Bronchial epithelial cell (primary cell): ENCODE measurements at regions not wholly inside any gene's neighbourhood (a gene's known extent, or its start where the extent isn't known, plus 50 kb on each side); places are given as distances from the start of the nearest gene placed in this dataset.
A peak's percentile ranks its signal among the peaks of the same experiment; 100 is the strongest.

Source experiments
- DNase-seq: peaks from one replicate; pipeline ENCODE4 v3.0.0-alpha.2; 2010; ENCODE audit warnings: low read depth
- FAIRE-seq: peaks from 2 replicates; lab custom pipeline; 2011; peaks lifted over from hg19 to GRCh38; lab: Jason Lieb, UNC
- H3K27me3 ChIP-seq: 2 replicates; pipeline ENCODE4 v1.5.1; 2011; ENCODE audit warnings: low read length; ENCODE audit not compliant: control insufficient read depth, insufficient read depth
- H3K36me3 ChIP-seq: 2 replicates; pipeline ENCODE4 v1.5.1; 2011; ENCODE audit warnings: low read length; ENCODE audit not compliant: control insufficient read depth, insufficient read depth
- H3K4me3 ChIP-seq: 2 replicates; pipeline ENCODE4 v1.5.1; 2011; ENCODE audit warnings: mild to moderate bottlenecking, low read depth, low read length, control low read depth
- TF ChIP-seq, protein P1 (sequence below): IDR thresholded peaks from 2 replicates; pipeline ENCODE4 v1.5.1; 2011; ENCODE audit warnings: mild to moderate bottlenecking, moderate library complexity, low read length, control low read depth, inconsistent platforms; ENCODE audit not compliant: insufficient read depth, severe bottlenecking

DNA sequence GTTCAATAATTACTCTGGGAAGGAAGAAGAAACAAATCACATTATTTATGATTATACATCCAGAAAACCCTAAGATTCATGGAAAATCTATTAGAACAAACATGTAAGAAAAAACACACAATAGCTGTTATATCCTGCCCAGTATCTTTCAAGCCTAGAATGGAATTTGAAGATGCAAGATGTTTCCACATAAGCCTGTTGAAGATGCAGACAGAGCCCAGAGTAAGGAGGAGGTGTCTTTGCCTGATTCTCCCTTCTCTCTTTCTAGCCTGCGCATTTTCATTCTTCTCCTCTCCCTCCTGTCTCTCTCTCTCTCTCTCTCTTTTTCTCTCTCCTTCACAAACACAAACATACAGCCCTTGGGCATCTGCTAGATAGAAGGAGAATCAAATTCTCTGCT lies 170.1 kb upstream of the INHBA start:
- Histone ChIP-seq H3K27me3 (peaks cover 7% of the 10 kb centered on the region), H3K4me3 (no peak overlapping the region), H3K36me3 (no peaks in the 10 kb centered on the region)
- TF ChIP-seq, protein P1, sequence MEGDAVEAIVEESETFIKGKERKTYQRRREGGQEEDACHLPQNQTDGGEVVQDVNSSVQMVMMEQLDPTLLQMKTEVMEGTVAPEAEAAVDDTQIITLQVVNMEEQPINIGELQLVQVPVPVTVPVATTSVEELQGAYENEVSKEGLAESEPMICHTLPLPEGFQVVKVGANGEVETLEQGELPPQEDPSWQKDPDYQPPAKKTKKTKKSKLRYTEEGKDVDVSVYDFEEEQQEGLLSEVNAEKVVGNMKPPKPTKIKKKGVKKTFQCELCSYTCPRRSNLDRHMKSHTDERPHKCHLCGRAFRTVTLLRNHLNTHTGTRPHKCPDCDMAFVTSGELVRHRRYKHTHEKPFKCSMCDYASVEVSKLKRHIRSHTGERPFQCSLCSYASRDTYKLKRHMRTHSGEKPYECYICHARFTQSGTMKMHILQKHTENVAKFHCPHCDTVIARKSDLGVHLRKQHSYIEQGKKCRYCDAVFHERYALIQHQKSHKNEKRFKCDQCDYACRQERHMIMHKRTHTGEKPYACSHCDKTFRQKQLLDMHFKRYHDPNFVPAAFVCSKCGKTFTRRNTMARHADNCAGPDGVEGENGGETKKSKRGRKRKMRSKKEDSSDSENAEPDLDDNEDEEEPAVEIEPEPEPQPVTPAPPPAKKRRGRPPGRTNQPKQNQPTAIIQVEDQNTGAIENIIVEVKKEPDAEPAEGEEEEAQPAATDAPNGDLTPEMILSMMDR, result no peak
- DNase-seq (no peak), FAIRE-seq (no peak)

DNA sequence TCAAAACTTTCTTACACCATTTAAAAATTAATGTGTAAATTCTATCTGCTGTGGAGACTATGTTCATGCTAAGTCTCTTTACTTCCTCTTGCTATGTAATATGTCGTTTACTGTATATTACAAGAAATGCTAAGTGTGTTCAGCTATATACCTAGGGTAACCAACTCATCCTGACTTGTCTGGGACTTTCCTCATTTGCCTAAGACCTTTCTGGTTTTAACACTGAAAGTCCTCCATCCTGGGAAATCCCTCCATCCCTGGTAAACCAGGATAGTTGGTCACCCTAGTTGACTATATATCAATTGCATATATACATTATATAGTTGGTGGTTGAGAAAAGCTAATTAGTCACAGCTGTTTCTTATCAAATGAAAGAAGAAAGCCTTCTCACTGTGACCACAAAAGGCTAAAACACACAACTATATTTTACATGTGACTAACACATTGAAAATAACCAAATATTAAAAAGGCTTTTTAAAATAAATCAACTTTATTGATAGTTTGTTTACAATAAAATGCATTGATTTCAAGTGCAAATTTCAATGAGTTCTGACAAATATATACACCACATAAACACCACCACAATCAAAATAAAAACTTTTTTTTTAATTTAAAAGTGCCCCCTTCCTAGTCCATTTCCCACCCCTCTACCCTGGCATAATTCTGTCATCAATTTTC lies 167.7 kb upstream of the INHBA start:
- H3K4me3 ChIP-seq, result no peak overlapping the region
- peak; percentile 45 for DNase-seq

DNA sequence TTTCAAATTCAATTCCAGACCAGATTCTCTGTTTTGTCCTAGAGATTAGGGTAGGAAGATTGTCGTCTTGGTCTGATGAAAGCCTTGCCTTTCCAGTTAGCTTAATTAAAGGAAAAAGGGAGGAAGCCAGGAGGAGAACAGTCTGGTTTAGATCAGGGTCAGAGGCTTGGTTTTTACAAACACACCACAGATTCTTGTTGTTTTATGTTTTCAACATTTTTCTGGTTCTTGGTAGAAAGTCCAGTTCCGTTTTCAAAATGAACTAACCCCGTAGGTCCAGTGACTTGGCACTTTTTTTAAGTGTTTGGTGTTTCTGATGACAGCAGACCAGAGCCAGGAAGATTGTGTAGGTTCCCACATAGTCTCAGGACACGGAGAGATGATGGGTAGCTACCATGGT lies 167.1 kb upstream of the INHBA start:
- DNase-seq, result no peak
- TF ChIP-seq, protein P1, result no peak
- Histone ChIP-seq H3K36me3 (no peaks in the 10 kb centered on the region), H3K27me3 (no peaks in the 10 kb centered on the region), H3K4me3 (no peak overlapping the region)
- FAIRE-seq, result no peak

More for the DNA sequence above, 167.7 kb upstream of the INHBA start:
- Histone ChIP-seq H3K27me3 (peaks cover 3% of the 10 kb centered on the region), H3K36me3 (no peaks in the 10 kb centered on the region)
- TF ChIP-seq, protein P1, result no peak
- no peak for FAIRE-seq

DNA sequence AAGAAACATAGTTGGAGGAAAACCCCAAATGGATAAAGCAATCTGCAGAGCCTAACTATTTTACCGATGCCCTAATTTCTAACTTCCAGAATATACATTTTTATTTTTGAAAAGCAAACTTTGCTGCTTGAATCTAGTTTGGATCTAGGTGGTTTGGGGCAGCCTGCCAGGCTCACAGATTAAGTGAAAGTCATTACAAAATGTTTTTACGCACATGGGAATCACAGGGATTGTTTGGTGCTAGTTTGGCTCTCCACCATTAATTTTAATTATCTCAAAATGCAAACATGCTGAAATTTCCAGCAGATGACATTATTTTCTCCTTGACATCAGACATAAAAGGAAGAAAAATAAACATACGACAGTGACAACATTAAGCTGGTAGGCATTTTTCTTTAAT lies 166.7 kb upstream of the INHBA start:
- no peak overlapping the region for H3K4me3 ChIP-seq
- no peaks in the 10 kb centered on the region for H3K27me3 ChIP-seq
- H3K36me3 ChIP-seq, result no peaks in the 10 kb centered on the region
- FAIRE-seq, result no peak
- TF ChIP-seq, protein P1, result no peak
- DNase-seq, result no peak

DNA sequence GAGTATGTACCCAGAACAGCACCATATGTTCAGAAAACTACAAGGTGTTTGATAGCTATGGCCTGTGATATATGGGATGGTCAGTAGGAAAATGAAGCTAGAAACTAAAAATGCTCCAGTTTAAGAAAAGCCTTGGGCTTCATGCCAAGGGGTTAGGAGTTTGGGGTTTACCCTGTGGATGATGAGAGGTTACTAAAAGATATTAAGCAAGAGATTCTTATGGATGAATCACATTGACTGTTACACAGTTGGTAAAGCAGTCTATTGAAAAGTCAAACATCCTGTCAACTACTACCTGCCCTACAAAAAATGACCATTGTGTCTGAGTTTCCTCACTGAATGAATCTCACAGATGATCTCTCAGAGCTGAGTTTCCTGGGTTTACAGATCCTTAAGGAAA lies 166.2 kb upstream of the INHBA start:
- Histone ChIP-seq H3K36me3 (no peaks in the 10 kb centered on the region), H3K4me3 (no peak overlapping the region), H3K27me3 (no peaks in the 10 kb centered on the region)
- DNase-seq (peak; percentile 80), FAIRE-seq (no peak)
- TF ChIP-seq, protein P1, result no peak
